Thoracic aorta (tissue), 2 donors: ENCODE measurements at regions not wholly inside any gene's neighbourhood (a gene's known extent, or its start where the extent isn't known, plus 50 kb on each side); places are given as distances from the start of the nearest gene placed in this dataset.

Experiments used
- ATAC-seq: fragments of 150-250 bp; one replicate; pipeline ENCODE4 v1.8.0; 2017; ENCODE audit warnings: low read depth; ENCODE audit not compliant: insufficient number of reproducible peaks, low FRiP score
- DNase-seq: peaks from one replicate; pipeline ENCODE4 v3.0.0-alpha.2; 2020; ENCODE audit warnings: low spot score
- H3K27ac ChIP-seq, 2 donors: fragments of 200-600 bp; sonication (generic); 1 replicate in 1 of 2; 2 replicates in 1 of 2; pipeline ENCODE4 v1.5.1; 2016; ENCODE audit warnings: mild to moderate bottlenecking in 2 of 2, moderate library complexity in 2 of 2
- H3K27me3 ChIP-seq: fragments of 200-600 bp; sonication (generic); replicated peaks from 2 replicates; pipeline ENCODE4 v1.6.0; 2016; ENCODE audit warnings: mild to moderate bottlenecking; ENCODE audit not compliant: insufficient read depth
- H3K36me3 ChIP-seq: fragments of 200-600 bp; sonication (generic); one replicate; pipeline ENCODE4 v1.5.1; 2016
- H3K4me1 ChIP-seq, 2 donors: fragments of 200-600 bp; sonication (generic); 1 replicate in 1 of 2; 2 replicates in 1 of 2; pipeline versions ENCODE4 v1.5.1 to v1.6.0; 2016; ENCODE audit warnings: low read depth in 2 of 2, mild to moderate bottlenecking in 1 of 2; ENCODE audit not compliant: control insufficient read depth in 1 of 2
- H3K4me3 ChIP-seq: fragments of 200-600 bp; sonication (generic); 2 replicates; pipeline ENCODE4 v1.5.1; 2016; ENCODE audit warnings: mild to moderate bottlenecking
- H3K9me3 ChIP-seq: fragments of 200-600 bp; sonication (generic); 2 replicates; pipeline ENCODE4 v1.5.1; 2016
- TF ChIP-seq, protein P1 (sequence below): fragments of 200-600 bp; sonication (generic); IDR thresholded peaks from one replicate; pipeline ENCODE4 v1.5.1; 2019; ENCODE audit warnings: antibody characterized with exemption

DNA sequence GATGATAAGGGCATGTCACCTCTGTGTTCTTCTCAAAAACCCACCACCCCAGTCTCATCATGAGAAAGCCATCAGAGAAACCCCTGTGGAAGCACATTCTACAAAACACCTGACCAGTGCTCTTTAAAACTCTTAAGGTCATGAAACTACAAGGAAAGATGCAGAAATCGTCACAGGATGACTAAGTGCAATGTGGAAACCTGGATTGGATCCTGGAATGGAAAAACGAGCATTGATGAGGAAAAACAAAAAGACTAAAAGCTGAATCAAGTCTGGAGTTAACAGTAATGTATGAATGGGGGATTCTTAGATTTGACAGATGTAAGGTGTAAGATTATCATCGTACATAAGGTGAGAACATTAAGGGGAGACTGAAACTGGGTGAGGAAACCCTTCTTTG is 211.0 kb downstream of the TBX5 start:
- DNase-seq (no peak), ATAC-seq (no peak)
- no peak overlapping the region for H3K27ac ChIP-seq
- TF ChIP-seq, protein P1, sequence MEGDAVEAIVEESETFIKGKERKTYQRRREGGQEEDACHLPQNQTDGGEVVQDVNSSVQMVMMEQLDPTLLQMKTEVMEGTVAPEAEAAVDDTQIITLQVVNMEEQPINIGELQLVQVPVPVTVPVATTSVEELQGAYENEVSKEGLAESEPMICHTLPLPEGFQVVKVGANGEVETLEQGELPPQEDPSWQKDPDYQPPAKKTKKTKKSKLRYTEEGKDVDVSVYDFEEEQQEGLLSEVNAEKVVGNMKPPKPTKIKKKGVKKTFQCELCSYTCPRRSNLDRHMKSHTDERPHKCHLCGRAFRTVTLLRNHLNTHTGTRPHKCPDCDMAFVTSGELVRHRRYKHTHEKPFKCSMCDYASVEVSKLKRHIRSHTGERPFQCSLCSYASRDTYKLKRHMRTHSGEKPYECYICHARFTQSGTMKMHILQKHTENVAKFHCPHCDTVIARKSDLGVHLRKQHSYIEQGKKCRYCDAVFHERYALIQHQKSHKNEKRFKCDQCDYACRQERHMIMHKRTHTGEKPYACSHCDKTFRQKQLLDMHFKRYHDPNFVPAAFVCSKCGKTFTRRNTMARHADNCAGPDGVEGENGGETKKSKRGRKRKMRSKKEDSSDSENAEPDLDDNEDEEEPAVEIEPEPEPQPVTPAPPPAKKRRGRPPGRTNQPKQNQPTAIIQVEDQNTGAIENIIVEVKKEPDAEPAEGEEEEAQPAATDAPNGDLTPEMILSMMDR, result no peak
- no peaks in the 10 kb centered on the region for H3K4me1 ChIP-seq
- H3K4me3 ChIP-seq, result no peak overlapping the region
- H3K9me3 ChIP-seq, result peaks cover 8% of the 10 kb centered on the region
- H3K36me3 ChIP-seq, result no peaks in the 10 kb centered on the region
- no peaks in the 10 kb centered on the region for H3K27me3 ChIP-seq

- Histone ChIP-seq H3K4me3 (no peak overlapping the region), H3K9me3 (peaks cover 10% of the 10 kb centered on the region), H3K36me3 (no peaks in the 10 kb centered on the region), H3K4me1 (no peaks in the 10 kb centered on the region), H3K27me3 (no peaks in the 10 kb centered on the region), H3K27ac (no peak overlapping the region)
- TF ChIP-seq, protein P1, result no peak
- DNase-seq (no peak), ATAC-seq (no peak)
These were observed 211.9 kb downstream of the TBX5 start for GRCh38 chr12:114194066-114194465.

DNA sequence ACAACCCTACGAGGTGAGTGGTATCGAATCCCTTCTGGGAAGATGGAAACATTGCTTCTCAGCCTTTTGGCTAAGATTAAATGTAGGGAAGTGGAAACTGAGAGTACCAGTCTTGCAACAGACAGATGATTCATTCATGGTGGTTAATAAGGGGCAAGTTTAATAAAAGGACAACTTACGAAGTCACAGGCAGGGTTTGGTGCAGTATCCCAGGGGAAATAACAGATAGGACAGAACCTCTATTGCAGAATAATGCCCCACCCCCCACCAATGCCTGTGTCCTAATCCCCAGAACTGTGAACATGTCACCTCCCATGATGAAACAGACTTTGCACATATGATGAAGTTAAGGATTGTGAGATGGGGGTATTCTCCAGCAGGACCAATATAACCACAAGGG is 212.5 kb downstream of the TBX5 start:
- no peak overlapping the region for H3K27ac ChIP-seq
- H3K36me3 ChIP-seq, result no peaks in the 10 kb centered on the region
- H3K4me3 ChIP-seq, result no peak overlapping the region
- peaks cover 6% of the 10 kb centered on the region for H3K9me3 ChIP-seq
- H3K4me1 ChIP-seq, result no peaks in the 10 kb centered on the region
- TF ChIP-seq, protein P1, result no peak
- DNase-seq (no peak), ATAC-seq (no peak)
- no peaks in the 10 kb centered on the region for H3K27me3 ChIP-seq

GRCh38 chr12:114192549-114192948 is 213.4 kb downstream of the TBX5 start:
- Histone ChIP-seq H3K4me3 (no peak overlapping the region), H3K4me1 (no peaks in the 10 kb centered on the region), H3K36me3 (no peaks in the 10 kb centered on the region), H3K27me3 (no peaks in the 10 kb centered on the region), H3K27ac (no peak overlapping the region), H3K9me3 (peaks cover 4% of the 10 kb centered on the region)
- TF ChIP-seq, protein P1, result no peak
- no peak for ATAC-seq
- DNase-seq, result no peak

- H3K4me3 ChIP-seq, result no peak overlapping the region
- H3K27ac ChIP-seq, result no peak overlapping the region
- ATAC-seq (no peak), DNase-seq (no peak)
- peaks cover 4% of the 10 kb centered on the region for H3K9me3 ChIP-seq
- H3K27me3 ChIP-seq, result no peaks in the 10 kb centered on the region
- TF ChIP-seq, protein P1, result no peak
- no peaks in the 10 kb centered on the region for H3K4me1 ChIP-seq
- no peaks in the 10 kb centered on the region for H3K36me3 ChIP-seq
These were observed 213.9 kb downstream of the TBX5 start for GRCh38 chr12:114192013-114192412.
